Parathyroid adenoma (tissue), 2 donors: ENCODE measurements at regions not wholly inside any gene's neighbourhood (a gene's known extent, or its start where the extent isn't known, plus 50 kb on each side); places are given as distances from the start of the nearest gene placed in this dataset.

Experiments used
- H2AFZ ChIP-seq: fragments of 300-600 bp; sonication (generic); one replicate; pipeline ENCODE4 v1.7.0; 2017; ENCODE audit warnings: antibody characterized with exemption, mild to moderate bottlenecking
- H3K27ac ChIP-seq: fragments of 300-600 bp; sonication (generic); one replicate; pipeline ENCODE4 v1.7.0; 2017
- H3K27me3 ChIP-seq: fragments of 300-600 bp; sonication (generic); one replicate; pipeline ENCODE4 v1.7.0; 2017; ENCODE audit warnings: low read length; ENCODE audit not compliant: control insufficient read depth, insufficient read depth
- H3K36me3 ChIP-seq: fragments of 300-600 bp; sonication (generic); one replicate; pipeline ENCODE4 v1.7.0; 2017; ENCODE audit warnings: low read length; ENCODE audit not compliant: control insufficient read depth, insufficient read depth
- H3K4me1 ChIP-seq: fragments of 300-600 bp; sonication (generic); one replicate; pipeline ENCODE4 v1.7.0; 2017; ENCODE audit warnings: control low read depth
- H3K4me2 ChIP-seq: fragments of 300-600 bp; sonication (generic); one replicate; pipeline ENCODE4 v1.7.0; 2017; ENCODE audit warnings: low read length
- H3K4me3 ChIP-seq: fragments of 300-600 bp; sonication (generic); one replicate; pipeline ENCODE4 v1.7.0; 2017; ENCODE audit warnings: low read depth, low read length
- H3K79me2 ChIP-seq: fragments of 300-600 bp; sonication (generic); one replicate; pipeline ENCODE4 v1.7.0; 2017; ENCODE audit warnings: control low read depth
- H3K9ac ChIP-seq: fragments of 300-600 bp; sonication (generic); one replicate; pipeline ENCODE4 v1.7.0; 2017; ENCODE audit warnings: mild to moderate bottlenecking
- H3K9me3 ChIP-seq: fragments of 300-600 bp; sonication (generic); one replicate; pipeline ENCODE4 v1.7.0; 2017; ENCODE audit warnings: low read length; ENCODE audit not compliant: control insufficient read depth
- TF ChIP-seq, protein P1 (sequence below): fragments of 300-600 bp; sonication (generic); IDR thresholded peaks from one replicate; pipeline ENCODE4 v1.7.0; 2017; ENCODE audit warnings: antibody characterized with exemption, mild to moderate bottlenecking
- donor health status: primary hyperparathyroidism.

DNA sequence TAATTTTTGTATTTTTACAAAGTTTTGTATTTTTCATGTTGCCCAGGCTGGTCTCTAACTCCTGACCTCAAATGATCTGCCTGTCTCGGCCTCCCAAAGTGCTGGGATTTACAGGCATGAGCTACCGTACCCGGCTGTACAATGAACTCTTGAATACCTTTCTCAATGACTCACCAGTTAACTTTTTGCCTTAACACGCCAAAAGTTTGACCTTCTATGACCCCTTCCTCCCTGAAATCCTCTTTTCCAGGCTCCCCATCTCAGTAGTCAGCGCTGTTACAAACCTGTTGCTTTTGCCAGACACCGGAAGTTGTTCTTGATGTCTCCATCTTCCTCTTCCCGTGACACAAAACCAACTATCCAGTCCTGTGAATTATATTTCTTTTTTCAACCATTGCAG lies 158.1 kb upstream of the ASIC2 start:
- TF ChIP-seq, protein P1, sequence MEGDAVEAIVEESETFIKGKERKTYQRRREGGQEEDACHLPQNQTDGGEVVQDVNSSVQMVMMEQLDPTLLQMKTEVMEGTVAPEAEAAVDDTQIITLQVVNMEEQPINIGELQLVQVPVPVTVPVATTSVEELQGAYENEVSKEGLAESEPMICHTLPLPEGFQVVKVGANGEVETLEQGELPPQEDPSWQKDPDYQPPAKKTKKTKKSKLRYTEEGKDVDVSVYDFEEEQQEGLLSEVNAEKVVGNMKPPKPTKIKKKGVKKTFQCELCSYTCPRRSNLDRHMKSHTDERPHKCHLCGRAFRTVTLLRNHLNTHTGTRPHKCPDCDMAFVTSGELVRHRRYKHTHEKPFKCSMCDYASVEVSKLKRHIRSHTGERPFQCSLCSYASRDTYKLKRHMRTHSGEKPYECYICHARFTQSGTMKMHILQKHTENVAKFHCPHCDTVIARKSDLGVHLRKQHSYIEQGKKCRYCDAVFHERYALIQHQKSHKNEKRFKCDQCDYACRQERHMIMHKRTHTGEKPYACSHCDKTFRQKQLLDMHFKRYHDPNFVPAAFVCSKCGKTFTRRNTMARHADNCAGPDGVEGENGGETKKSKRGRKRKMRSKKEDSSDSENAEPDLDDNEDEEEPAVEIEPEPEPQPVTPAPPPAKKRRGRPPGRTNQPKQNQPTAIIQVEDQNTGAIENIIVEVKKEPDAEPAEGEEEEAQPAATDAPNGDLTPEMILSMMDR, result no peak
- Histone ChIP-seq H3K4me1 (no peaks in the 10 kb centered on the region), H3K4me3 (no peak overlapping the region)

DNA sequence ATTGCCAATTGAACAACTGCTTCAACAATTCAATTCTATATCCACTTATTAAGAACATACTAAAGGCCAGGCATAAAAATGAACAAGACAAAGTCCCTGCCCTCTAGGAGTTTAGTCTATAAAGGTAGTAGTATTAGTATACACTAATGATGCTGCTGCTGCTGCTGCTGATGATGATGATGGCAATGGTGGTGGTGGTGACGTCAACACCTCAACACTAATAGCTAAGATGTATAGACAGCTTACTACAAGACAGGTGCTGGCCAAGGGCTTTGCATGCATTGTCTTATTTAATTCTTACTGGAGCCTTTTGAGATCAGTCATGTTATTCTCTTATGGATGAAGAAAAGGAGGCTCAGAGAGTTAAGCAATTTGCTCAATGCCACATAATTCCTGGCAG lies 164.4 kb upstream of the ASIC2 start:
- Histone ChIP-seq H3K27ac (no peak overlapping the region), H3K4me1 (no peaks in the 10 kb centered on the region), H3K4me2 (no peak overlapping the region), H3K9me3 (no peaks in the 10 kb centered on the region), H3K27me3 (peaks cover 5% of the 10 kb centered on the region), H3K4me3 (no peak overlapping the region), H3K36me3 (no peaks in the 10 kb centered on the region), H3K79me2 (no peaks in the 10 kb centered on the region), H3K9ac (no peak overlapping the region), H2AFZ (no peak overlapping the region)
- TF ChIP-seq, protein P1, result no peak

More for the DNA sequence above, 158.1 kb upstream of the ASIC2 start:
- Histone ChIP-seq H3K4me2 (no peak overlapping the region), H2AFZ (no peak overlapping the region), H3K9ac (no peak overlapping the region), H3K9me3 (no peaks in the 10 kb centered on the region), H3K27me3 (no peaks in the 10 kb centered on the region), H3K27ac (no peak overlapping the region), H3K36me3 (no peaks in the 10 kb centered on the region), H3K79me2 (no peaks in the 10 kb centered on the region)

DNA sequence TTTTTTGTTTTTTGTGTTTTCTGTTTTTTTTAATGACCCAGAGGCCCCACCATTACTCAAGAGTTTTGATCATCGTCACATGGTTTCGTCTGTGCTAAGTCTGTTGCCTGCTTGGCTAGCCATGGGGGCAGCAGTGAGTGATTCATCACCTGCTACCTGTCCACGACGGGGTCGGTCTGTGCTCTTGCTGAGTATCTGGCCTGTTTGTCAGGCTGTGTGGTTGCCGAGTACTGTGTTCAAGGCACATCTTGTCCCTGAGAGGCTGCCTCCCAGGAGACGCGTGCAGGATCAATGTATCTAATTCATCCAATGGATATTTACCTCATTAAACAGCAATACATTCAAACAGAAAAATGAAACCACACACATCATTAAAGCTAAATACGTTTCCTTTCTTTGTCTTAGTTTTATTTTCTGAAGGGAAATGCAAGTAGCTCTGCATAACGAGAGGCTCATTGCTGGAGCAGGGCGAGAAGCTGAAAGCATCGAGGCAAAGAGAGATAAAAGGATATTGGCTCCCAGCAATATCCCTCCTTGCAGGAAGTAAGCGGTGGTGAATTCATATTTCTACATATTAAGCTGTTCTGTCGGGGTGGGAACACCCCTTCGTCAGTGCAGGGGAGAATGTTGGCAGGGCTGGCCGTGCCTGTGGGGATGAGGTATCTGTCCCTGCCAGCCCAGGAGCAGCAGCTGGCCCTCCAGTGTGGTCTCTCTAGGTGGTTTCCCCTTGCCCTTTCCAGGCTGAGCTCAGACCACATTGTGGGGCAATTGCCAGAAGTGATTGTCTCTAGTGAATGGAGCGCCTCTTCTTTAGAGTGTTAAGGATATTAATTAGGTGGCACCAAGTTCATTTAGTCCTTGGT lies 166.2 kb upstream of the ASIC2 start:
- Histone ChIP-seq H3K27ac (no peak overlapping the region), H3K79me2 (no peaks in the 10 kb centered on the region), H3K9ac (no peak overlapping the region), H3K4me1 (no peaks in the 10 kb centered on the region), H2AFZ (no peak overlapping the region), H3K27me3 (peaks cover 5% of the 10 kb centered on the region), H3K36me3 (no peaks in the 10 kb centered on the region), H3K9me3 (no peaks in the 10 kb centered on the region), H3K4me3 (no peak overlapping the region), H3K4me2 (no peak overlapping the region)
- TF ChIP-seq, protein P1, result no peak

GRCh38 chr17:33460781-33461450 lies 167.8 kb upstream of the ASIC2 start:
- no peak overlapping the region for H3K4me2 ChIP-seq
- no peaks in the 10 kb centered on the region for H3K36me3 ChIP-seq
- TF ChIP-seq, protein P1, result no peak
- no peaks in the 10 kb centered on the region for H3K4me1 ChIP-seq
- H3K9ac ChIP-seq, result no peak overlapping the region
- no peaks in the 10 kb centered on the region for H3K9me3 ChIP-seq
- H3K27me3 ChIP-seq, result peaks cover 5% of the 10 kb centered on the region
- H3K79me2 ChIP-seq, result no peaks in the 10 kb centered on the region
- no peak overlapping the region for H3K4me3 ChIP-seq
- no peak overlapping the region for H2AFZ ChIP-seq
- H3K27ac ChIP-seq, result no peak overlapping the region
